WTC11 (cell line): ENCODE measurements at regions not wholly inside any gene's neighbourhood (a gene's known extent, or its start where the extent isn't known, plus 50 kb on each side); places are given as distances from the start of the nearest gene placed in this dataset.

Source experiments
- CREB1 ChIP-seq: sonication (generic); formaldehyde crosslinking; IDR thresholded peaks from 2 replicates; pipeline ENCODE4 v1.8.0; 2023; ENCODE audit warnings: mild to moderate bottlenecking, missing genetic modification reagents
- CTCF ChIP-seq: fragments of 200-600 bp; IDR thresholded peaks from 2 replicates; pipeline ENCODE4 v1.8.0; 2022; ENCODE audit warnings: antibody characterized with exemption
- E2F4 ChIP-seq: sonication (generic); formaldehyde crosslinking; IDR thresholded peaks from 2 replicates; pipeline ENCODE4 v1.8.1; 2022; ENCODE audit warnings: low read depth, mild to moderate bottlenecking, moderate library complexity, missing genetic modification reagents, borderline replicate concordance
- HMGXB4 ChIP-seq: sonication (generic); formaldehyde crosslinking; IDR thresholded peaks from 2 replicates; pipeline ENCODE4 v1.8.1; 2023; ENCODE audit warnings: mild to moderate bottlenecking, moderate library complexity, missing genetic modification reagents
- IRF2 ChIP-seq: sonication (generic); formaldehyde crosslinking; IDR thresholded peaks from 2 replicates; pipeline ENCODE4 v1.8.0; 2022; ENCODE audit warnings: low read depth, missing genetic modification reagents, borderline replicate concordance
- PREB ChIP-seq: sonication (generic); formaldehyde crosslinking; IDR thresholded peaks from 2 replicates; pipeline ENCODE4 v1.8.1; 2022; ENCODE audit warnings: mild to moderate bottlenecking, missing genetic modification reagents, moderate library complexity, borderline replicate concordance
- TP53 ChIP-seq: sonication (generic); formaldehyde crosslinking; IDR thresholded peaks from 2 replicates; pipeline ENCODE4 v1.8.1; 2023; ENCODE audit warnings: mild to moderate bottlenecking, missing genetic modification reagents
- ZNF425 ChIP-seq: fragments of 250-450 bp; sonication (Bioruptor Pico); conservative IDR thresholded peaks from 2 replicates; pipeline ENCODE4 v1.9.0; 2021; ENCODE audit warnings: mild to moderate bottlenecking

GRCh38 chr6:154942770-154943169, 52.3 kb upstream of the TIAM2 start:
- TF ChIP-seq ZNF425 (CRISPR knock-in tag), result no peak
- no peak for TF ChIP-seq HMGXB4 (CRISPR knock-in tag)
- no peak for TF ChIP-seq IRF2
- no peak for TF ChIP-seq TP53 (CRISPR knock-in tag)
- no peak for TF ChIP-seq CTCF
- TF ChIP-seq E2F4 (CRISPR knock-in tag), result no peak
- TF ChIP-seq PREB, result no peak
- no peak for TF ChIP-seq CREB1 (CRISPR knock-in tag)
